H1 (cell line): ENCODE measurements at regions not wholly inside any gene's neighbourhood (a gene's known extent, or its start where the extent isn't known, plus 50 kb on each side); places are given as distances from the start of the nearest gene placed in this dataset.

ENCODE experiments used
- CTCF ChIA-PET: fragments of 300-600 bp; sonication (Branson Sonifier 250); formaldehyde crosslinking; loops from one replicate; lab custom pipeline; 2021; ENCODE audit not compliant: partially characterized antibody; lab: Charles Lee
- POLR2A ChIA-PET: fragments of 300-600 bp; sonication (Branson Sonifier 250); formaldehyde crosslinking; loops from one replicate; lab custom pipeline; 2021; ENCODE audit warnings: inconsistent platforms; ENCODE audit not compliant: partially characterized antibody; lab: Charles Lee
- DNase-seq, 2 experiments: peaks; one replicate each; pipeline versions ENCODE4 v3.0.0 to v3.0.0-alpha.2; 2010 to 2022; ENCODE audit warnings: low spot score in 2 of 2, low read depth in 1 of 2, mixed read lengths in 1 of 2
- FAIRE-seq: peaks from 2 replicates; lab custom pipeline; 2011; peaks lifted over from hg19 to GRCh38; lab: Jason Lieb, UNC
- H2AFZ ChIP-seq: 2 replicates; pipeline ENCODE4 v1.8.1; 2012; ENCODE audit warnings: low read length, inconsistent platforms
- H2AK5ac ChIP-seq: 2 replicates; pipeline ENCODE4 v1.6.1; 2013; ENCODE audit warnings: low read depth, low read length
- H2BK120ac ChIP-seq: replicated peaks from 2 replicates; pipeline ENCODE3; 2013; ENCODE audit warnings: low read depth, low read length, inconsistent platforms
- H2BK12ac ChIP-seq: 2 replicates; pipeline ENCODE4 v1.6.1; 2013; ENCODE audit warnings: low read depth, low read length
- H2BK15ac ChIP-seq: 2 replicates; pipeline ENCODE4 v1.6.1; 2013; ENCODE audit warnings: low read length
- H2BK20ac ChIP-seq: 2 replicates; pipeline ENCODE4 v1.6.1; 2013; ENCODE audit warnings: low read length
- H2BK5ac ChIP-seq: 2 replicates; pipeline ENCODE4 v1.6.1; 2013; ENCODE audit warnings: low read depth, low read length
- H3K14ac ChIP-seq: 2 replicates; pipeline ENCODE4 v1.6.1; 2013; ENCODE audit warnings: inconsistent platforms; ENCODE audit not compliant: insufficient read length
- H3K18ac ChIP-seq: 2 replicates; pipeline ENCODE4 v1.6.1; 2013; ENCODE audit warnings: low read length; ENCODE audit errors: extremely low read depth
- H3K23ac ChIP-seq: 2 replicates; pipeline ENCODE4 v1.6.1; 2013; ENCODE audit warnings: inconsistent platforms; ENCODE audit not compliant: insufficient read length
- H3K23me2 ChIP-seq: 2 replicates; pipeline ENCODE4 v1.6.1; 2013; ENCODE audit warnings: low read depth, low read length
- H3K27ac ChIP-seq: 2 replicates; pipeline ENCODE4 v1.6.1; 2011; ENCODE audit warnings: low read depth, low read length, inconsistent platforms
- H3K27me3 ChIP-seq, 4 experiments: replicated peaks in 1 of 4; 1 replicate in 1 of 4; 2 replicates in 3 of 4; pipeline versions ENCODE4 v1.6.1 to v1.8.1; 2011 to 2013; ENCODE audit warnings: low read length in 3 of 4, mild to moderate bottlenecking in 3 of 4, inconsistent platforms in 2 of 4, mixed read lengths in 2 of 4, moderate library complexity in 1 of 4; ENCODE audit not compliant: control insufficient read depth in 3 of 4, insufficient read depth in 3 of 4; ENCODE audit errors: extremely low read depth in 1 of 4
- H3K36me3 ChIP-seq, 4 experiments: 2 replicates each; pipeline versions ENCODE4 v1.6.1 to v1.8.1; 2011 to 2013; ENCODE audit warnings: mild to moderate bottlenecking in 4 of 4, low read length in 3 of 4, moderate library complexity in 2 of 4, control low read depth in 1 of 4, inconsistent platforms in 1 of 4; ENCODE audit not compliant: insufficient read depth in 4 of 4, control insufficient read depth in 2 of 4
- H3K4ac ChIP-seq: replicated peaks from 2 replicates; pipeline ENCODE3; 2013; ENCODE audit warnings: low read length, low read depth, mixed read lengths, inconsistent platforms; ENCODE audit not compliant: insufficient read length
- H3K4me1 ChIP-seq, 4 experiments: replicated peaks in 1 of 4; 1 replicate in 1 of 4; 2 replicates in 3 of 4; pipeline versions ENCODE4 v1.6.1 to v1.8.1; 2011 to 2013; ENCODE audit warnings: low read length in 3 of 4, inconsistent platforms in 2 of 4, mixed read lengths in 1 of 4; ENCODE audit not compliant: insufficient read depth in 4 of 4, control insufficient read depth in 3 of 4
- H3K4me2 ChIP-seq, 2 experiments: 2 replicates each; pipeline versions ENCODE4 v1.6.1 to v1.8.1; 2011 to 2013; ENCODE audit warnings: low read depth in 2 of 2, low read length in 2 of 2, control low read depth in 1 of 2, inconsistent platforms in 1 of 2, mild to moderate bottlenecking in 1 of 2; ENCODE audit not compliant: insufficient read depth in 1 of 2
- H3K4me3 ChIP-seq, 4 experiments: fragments of 200-600, 300-600 bp in 1 of 4; sonication (generic), shearing (Covaris generic), sonication (Bioruptor Twin) in 1 of 4; 2 replicates each; pipeline versions ENCODE4 v1.5.1 to v1.8.1; 2011 to 2016; ENCODE audit warnings: low read length in 4 of 4, low read depth in 3 of 4, control low read depth in 2 of 4, inconsistent platforms in 2 of 4, mild to moderate bottlenecking in 2 of 4, mixed read lengths in 1 of 4, moderate library complexity in 1 of 4; ENCODE audit not compliant: insufficient read depth in 2 of 4; ENCODE audit errors: extremely low read depth in 1 of 4
- H3K56ac ChIP-seq: replicated peaks from 2 replicates; pipeline ENCODE3; 2013; ENCODE audit warnings: low read depth, mild to moderate bottlenecking, mixed read lengths, low read length, inconsistent platforms; ENCODE audit not compliant: insufficient read length
- H3K79me1 ChIP-seq: 2 replicates; pipeline ENCODE4 v1.6.1; 2013; ENCODE audit warnings: low read depth, low read length, control low read depth
- H3K79me2 ChIP-seq, 2 experiments: 2 replicates each; pipeline versions ENCODE4 v1.6.1 to v1.8.1; 2012 to 2013; ENCODE audit warnings: low read length in 2 of 2, mild to moderate bottlenecking in 2 of 2, inconsistent platforms in 1 of 2; ENCODE audit not compliant: insufficient read depth in 2 of 2, control insufficient read depth in 1 of 2
- H3K9ac ChIP-seq, 4 experiments: replicated peaks in 1 of 4; 1 replicate in 1 of 4; 2 replicates in 3 of 4; pipeline versions ENCODE4 v1.6.1 to v1.8.1; 2011 to 2013; ENCODE audit warnings: low read depth in 3 of 4, low read length in 3 of 4, control low read depth in 2 of 4, mild to moderate bottlenecking in 2 of 4, moderate library complexity in 2 of 4, inconsistent platforms in 1 of 4; ENCODE audit errors: extremely low read depth in 1 of 4
- H3K9me3 ChIP-seq, 2 experiments: 2 replicates each; pipeline versions ENCODE4 v1.6.1 to v1.8.1; 2012 to 2013; ENCODE audit warnings: mild to moderate bottlenecking in 2 of 2, moderate library complexity in 2 of 2, control low read depth in 1 of 2, inconsistent platforms in 1 of 2, low read depth in 1 of 2, low read length in 1 of 2, mixed read lengths in 1 of 2; ENCODE audit not compliant: insufficient read depth in 2 of 2
- H4K20me1 ChIP-seq, 2 experiments: replicated peaks in 1 of 2; 2 replicates each; pipeline versions ENCODE3 to v1.8.1; 2011 to 2013; ENCODE audit warnings: inconsistent platforms in 2 of 2, low read length in 2 of 2, mild to moderate bottlenecking in 1 of 2; ENCODE audit not compliant: insufficient read depth in 2 of 2, control insufficient read depth in 1 of 2
- H4K5ac ChIP-seq: 2 replicates; pipeline ENCODE4 v1.6.1; 2013; ENCODE audit warnings: low read length, low read depth, mixed read lengths, inconsistent platforms; ENCODE audit not compliant: insufficient read length
- H4K8ac ChIP-seq: 2 replicates; pipeline ENCODE4 v1.8.0; 2013; ENCODE audit warnings: mild to moderate bottlenecking, moderate library complexity, low read length, inconsistent platforms; ENCODE audit not compliant: insufficient read depth; ENCODE audit errors: extremely low read depth
- H4K91ac ChIP-seq: replicated peaks from 2 replicates; pipeline ENCODE3; 2013; ENCODE audit warnings: low read length, mixed read lengths, inconsistent platforms; ENCODE audit not compliant: insufficient read length
- BRCA1 ChIP-seq: IDR thresholded peaks from 2 replicates; pipeline ENCODE4 v1.6.1; 2012; ENCODE audit warnings: low read depth, low read length, improper control_type of control experiment
- CBX5 ChIP-seq: fragments of 300-800, 300-1000 bp; sonication (generic); IDR thresholded peaks from 2 replicates; pipeline ENCODE4 v1.7.1; 2016; ENCODE audit warnings: antibody characterized with exemption, low read length, low read depth
- NRF1 ChIP-seq: IDR thresholded peaks from 2 replicates; pipeline ENCODE4 v1.6.1; 2011; ENCODE audit warnings: mild to moderate bottlenecking, low read depth, low read length, improper control_type of control experiment
- POU5F1 ChIP-seq: IDR thresholded peaks from 2 replicates; pipeline ENCODE4 v1.6.1; 2011; ENCODE audit warnings: low read depth, mild to moderate bottlenecking, low read length, moderate library complexity
- RAD21 ChIP-seq, 2 experiments: IDR thresholded peaks in 1 of 2; conservative IDR thresholded peaks in 1 of 2; 2 replicates each; pipeline ENCODE4 v1.6.1; 2011; ENCODE audit warnings: low read depth in 2 of 2, low read length in 2 of 2, improper control_type of control experiment in 1 of 2, inconsistent platforms in 1 of 2, mild to moderate bottlenecking in 1 of 2, moderate library complexity in 1 of 2
- RNF2 ChIP-seq: fragments of 200-900, 300-1000 bp; sonication (generic); IDR thresholded peaks from 2 replicates; pipeline ENCODE4 v1.7.1; 2016; ENCODE audit warnings: borderline replicate concordance, low read depth, mild to moderate bottlenecking, antibody characterized with exemption, low read length; ENCODE audit not compliant: poor library complexity, severe bottlenecking; ENCODE audit errors: missing control alignments
- SP2 ChIP-seq: IDR thresholded peaks from 2 replicates; pipeline ENCODE4 v1.6.1; 2012; ENCODE audit warnings: mild to moderate bottlenecking, low read length, inconsistent platforms
- SUZ12 ChIP-seq: fragments of 200-600 bp; sonication (generic); IDR thresholded peaks from 2 replicates; pipeline ENCODE4 v1.6.1; 2012; ENCODE audit warnings: mild to moderate bottlenecking, inconsistent platforms, low read length, moderate library complexity, mixed read lengths
- TBP ChIP-seq: IDR thresholded peaks from 2 replicates; pipeline ENCODE4 v1.6.1; 2011; ENCODE audit warnings: low read depth, low read length, improper control_type of control experiment
- ZNF274 ChIP-seq: IDR thresholded peaks from 2 replicates; pipeline ENCODE4 v1.7.0; 2012; ENCODE audit warnings: low read length, borderline replicate concordance; ENCODE audit errors: extremely low read depth
- WGBS, 2 experiments: shearing (Covaris generic) in 1 of 2; methylation state at CpG; one replicate each; pipeline versions ENCODE4 v1.1.6 to v1.1.7; 2013 to 2015; ENCODE audit warnings: low lambda C conversion rate in 2 of 2, mixed read lengths in 2 of 2, inconsistent platforms in 1 of 2, low coverage in 1 of 2, missing lambda C conversion rate in 1 of 2; ENCODE audit not compliant: insufficient replicate concordance in 2 of 2, insufficient coverage in 1 of 2, insufficient read length in 1 of 2; ENCODE audit errors: extremely low coverage in 1 of 2, missing lambda C conversion rate in 1 of 2; 5-methylcytosine and 5-hydroxymethylcytosine counted together
- TF ChIP-seq, protein P1 (sequence below): IDR thresholded peaks from 2 replicates; pipeline ENCODE4 v1.6.1; 2012; ENCODE audit warnings: inconsistent platforms
- TF ChIP-seq, protein P2 (sequence below): IDR thresholded peaks from 2 replicates; pipeline ENCODE4 v1.6.1; 2012; ENCODE audit warnings: inconsistent platforms
- TF ChIP-seq, protein P3 (sequence below): IDR thresholded peaks from 2 replicates; pipeline ENCODE4 v1.6.1; 2011; ENCODE audit warnings: low read depth, mild to moderate bottlenecking, low read length; ENCODE audit not compliant: insufficient read depth

DNA sequence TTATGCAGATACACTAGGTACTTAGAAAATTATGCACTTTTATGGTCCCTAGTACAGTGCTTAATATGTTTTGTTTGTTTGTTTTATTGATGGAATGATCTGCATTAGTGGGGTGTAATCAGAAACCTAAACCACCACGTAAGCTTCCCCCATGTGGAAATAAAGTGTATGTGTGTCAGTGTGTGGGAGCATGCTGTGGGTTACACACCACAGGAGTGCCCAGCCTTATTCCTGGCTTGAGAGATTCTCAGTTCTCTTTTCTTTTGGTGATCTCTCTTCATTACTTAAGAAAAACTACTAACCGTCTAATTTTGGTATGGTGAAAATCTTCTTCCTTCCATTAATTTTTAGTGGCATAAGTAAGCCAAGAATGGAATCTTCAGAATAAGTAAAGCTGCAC is 398.6 kb downstream of the DCDC2C start:
- H3K4ac ChIP-seq, result no peak overlapping the region
- H2BK5ac ChIP-seq, result no peak overlapping the region
- no peak overlapping the region for H3K4me3 ChIP-seq
- no peak overlapping the region for H3K23ac ChIP-seq
- H2BK20ac ChIP-seq, result no peak overlapping the region
- ChIA-PET CTCF (no interaction called here), POLR2A (no interaction called here)
- no peak for DNase-seq
- no peaks in the 10 kb centered on the region for H4K20me1 ChIP-seq
- no peak overlapping the region for H3K56ac ChIP-seq
- no peak overlapping the region for H2AFZ ChIP-seq
- H3K9me3 ChIP-seq, result peaks cover 0 to 3% of the 10 kb centered on the region in 2 experiments; a peak in 1 of 4 replicates
- no peak overlapping the region for H4K91ac ChIP-seq
- no peak overlapping the region for H3K9ac ChIP-seq
- H3K79me1 ChIP-seq, result no peaks in the 10 kb centered on the region
- no peaks in the 10 kb centered on the region for H3K23me2 ChIP-seq
- H3K36me3 ChIP-seq, result no peaks in the 10 kb centered on the region
- H3K4me1 ChIP-seq, result no peaks in the 10 kb centered on the region
- no peak overlapping the region for H3K27ac ChIP-seq
- H3K18ac ChIP-seq, result no peak overlapping the region
- no peak for FAIRE-seq
- H2AK5ac ChIP-seq, result no peak overlapping the region
- 90% methylated on average over 2 of the region's 2 CpGs; no CpG with 5 or more reads in 1 of the 2 experiments for WGBS, 2 experiments
- no peak overlapping the region for H3K14ac ChIP-seq
- H2BK120ac ChIP-seq, result no peak overlapping the region
- no peak overlapping the region for H2BK15ac ChIP-seq
- H3K27me3 ChIP-seq, result no peaks in the 10 kb centered on the region; a peak in 1 of 7 replicates
- no peak overlapping the region for H3K4me2 ChIP-seq
- H4K5ac ChIP-seq, result no peak overlapping the region
- H2BK12ac ChIP-seq, result no peak overlapping the region
- no peak overlapping the region for H4K8ac ChIP-seq
- H3K79me2 ChIP-seq, result no peaks in the 10 kb centered on the region
- TF ChIP-seq, protein P1, sequence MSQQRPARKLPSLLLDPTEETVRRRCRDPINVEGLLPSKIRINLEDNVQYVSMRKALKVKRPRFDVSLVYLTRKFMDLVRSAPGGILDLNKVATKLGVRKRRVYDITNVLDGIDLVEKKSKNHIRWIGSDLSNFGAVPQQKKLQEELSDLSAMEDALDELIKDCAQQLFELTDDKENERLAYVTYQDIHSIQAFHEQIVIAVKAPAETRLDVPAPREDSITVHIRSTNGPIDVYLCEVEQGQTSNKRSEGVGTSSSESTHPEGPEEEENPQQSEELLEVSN, result no peak
- TF ChIP-seq SUZ12 (no peak), CBX5 (no peak), SP2 (no peak), BRCA1 (no peak), TBP (no peak), ZNF274 (no peak), NRF1 (no peak), POU5F1 (no peak), RAD21 (IDR thresholded peaks at IDR 0.05 in 1 of 2, conservative IDR thresholded peaks at IDR 0.05 in 1 of 2; ENCODE audit: low read depth in 2 of 2, low read length in 2 of 2) (no peak), RNF2 (no peak)
- TF ChIP-seq, protein P2, sequence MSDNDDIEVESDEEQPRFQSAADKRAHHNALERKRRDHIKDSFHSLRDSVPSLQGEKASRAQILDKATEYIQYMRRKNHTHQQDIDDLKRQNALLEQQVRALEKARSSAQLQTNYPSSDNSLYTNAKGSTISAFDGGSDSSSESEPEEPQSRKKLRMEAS, result no peak
- TF ChIP-seq, protein P3, sequence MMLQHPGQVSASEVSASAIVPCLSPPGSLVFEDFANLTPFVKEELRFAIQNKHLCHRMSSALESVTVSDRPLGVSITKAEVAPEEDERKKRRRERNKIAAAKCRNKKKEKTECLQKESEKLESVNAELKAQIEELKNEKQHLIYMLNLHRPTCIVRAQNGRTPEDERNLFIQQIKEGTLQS, result no peak
